GM19395 (cell line): ENCODE measurements at regions not wholly inside any gene's neighbourhood (a gene's known extent, or its start where the extent isn't known, plus 50 kb on each side); places are given as distances from the start of the nearest gene placed in this dataset.
A peak's percentile ranks its signal among the peaks of the same experiment; 100 is the strongest.
"Not testable (repeated sequence)": the region's sequence is repeated elsewhere in the genome, so short reads cannot be mapped to it uniquely, and the experiment has no call there.

Experiments used
- ATAC-seq: cut with Tn5 transposase; IDR thresholded peaks from one replicate; pipeline ENCODE4 v1.9.1; 2021; ENCODE audit warnings: mild to moderate bottlenecking, moderate library complexity; ENCODE audit not compliant: unreplicated experiment

GRCh38 chr5:162931501-162931900, 505.9 kb upstream of the CCNG1 start:
- no peak for ATAC-seq

GRCh38 chr5:162939991-162940390, 497.4 kb upstream of the CCNG1 start:
- no peak for ATAC-seq

DNA sequence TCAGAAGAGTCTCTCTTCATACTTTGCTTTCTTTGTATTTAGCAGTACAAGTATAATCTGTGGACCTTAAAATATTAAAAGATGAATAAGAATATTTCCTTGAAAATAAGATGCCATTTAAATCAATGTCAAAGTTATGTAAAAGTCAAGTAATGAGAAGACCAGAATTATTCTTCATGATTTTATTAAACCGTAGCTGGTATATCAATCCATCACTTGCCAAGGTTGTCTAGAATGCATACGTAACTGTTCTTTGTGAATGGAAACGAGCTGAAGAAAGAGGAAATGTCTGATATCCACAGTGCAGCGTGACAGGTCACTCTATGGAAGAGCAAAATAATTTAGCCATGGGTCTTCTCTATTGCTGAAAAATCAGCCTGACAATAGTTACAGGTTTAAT, 488.7 kb upstream of the CCNG1 start:
- no peak for ATAC-seq

- ATAC-seq, result no peak
Observed at GRCh38 chr5:162956570-162956969, 480.8 kb upstream of the CCNG1 start.

- ATAC-seq, result not testable (repeated sequence)
Observed at GRCh38 chr5:162964144-162964543, 473.3 kb upstream of the CCNG1 start.

GRCh38 chr5:162990063-162990462, 447.3 kb upstream of the CCNG1 start:
- no peak for ATAC-seq

GRCh38 chr5:162990856-162991497, 446.4 kb upstream of the CCNG1 start:
- ATAC-seq, result peak; percentile 84

DNA sequence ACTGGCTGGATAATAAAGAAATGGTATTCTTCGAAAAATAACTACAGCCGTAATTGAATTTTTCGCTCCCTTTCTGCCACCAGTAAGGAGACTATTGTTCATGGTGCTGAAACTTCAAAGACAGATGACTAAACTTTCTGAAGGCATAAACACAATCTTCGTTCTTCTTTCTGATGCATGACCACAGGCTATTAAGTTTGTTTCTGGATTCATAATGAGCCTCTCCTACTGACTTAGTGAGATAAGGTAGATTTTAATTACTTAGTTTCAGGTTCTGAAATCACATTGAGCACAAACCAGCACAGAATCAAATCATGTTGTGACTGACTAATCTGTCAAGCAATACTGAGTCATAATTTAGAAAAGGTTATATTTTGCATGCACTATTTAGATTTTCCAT, 441.8 kb upstream of the CCNG1 start:
- ATAC-seq, result no peak

GRCh38 chr5:162996053-162996452, 441.3 kb upstream of the CCNG1 start:
- ATAC-seq, result no peak

DNA sequence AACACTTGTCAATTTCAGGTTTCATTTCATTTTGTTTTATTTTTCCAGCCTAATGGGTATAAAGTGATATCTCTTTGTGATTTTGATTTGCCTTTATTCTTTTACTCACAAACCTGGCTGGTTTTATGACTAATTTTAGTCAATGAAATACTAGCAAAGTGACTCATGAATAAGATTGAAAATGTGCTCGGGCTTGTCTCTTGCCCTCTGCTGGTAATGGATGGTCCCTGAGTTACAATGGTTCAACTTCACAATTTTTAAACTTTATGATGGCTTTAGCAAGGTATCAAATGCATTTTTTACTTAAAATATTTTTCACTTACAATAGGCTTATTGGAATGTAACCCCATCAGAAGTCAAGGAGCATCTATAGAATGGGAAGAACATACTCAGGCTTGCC, 431.4 kb upstream of the CCNG1 start:
- no peak for ATAC-seq

- ATAC-seq, result no peak
Observed at GRCh38 chr5:163022582-163023128, 414.7 kb upstream of the CCNG1 start.

DNA sequence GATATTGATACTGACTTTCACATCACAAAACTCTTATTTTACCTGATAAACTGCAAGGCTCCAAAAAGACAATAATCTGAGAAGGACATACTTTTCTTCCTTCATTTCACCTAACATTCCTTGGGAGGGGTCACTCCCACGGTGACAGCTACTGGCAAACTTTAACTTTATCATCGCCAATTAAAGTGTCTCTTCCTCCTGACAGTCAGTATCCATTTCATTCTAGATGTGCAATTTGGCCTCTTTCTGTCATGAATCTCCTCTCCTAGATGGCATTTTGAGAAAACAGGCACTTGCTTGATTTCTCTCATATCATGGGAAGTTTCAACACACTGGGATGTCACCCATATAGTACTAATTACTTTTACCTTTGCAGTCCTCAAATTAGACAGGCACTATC, 413.5 kb upstream of the CCNG1 start:
- no peak for ATAC-seq

DNA sequence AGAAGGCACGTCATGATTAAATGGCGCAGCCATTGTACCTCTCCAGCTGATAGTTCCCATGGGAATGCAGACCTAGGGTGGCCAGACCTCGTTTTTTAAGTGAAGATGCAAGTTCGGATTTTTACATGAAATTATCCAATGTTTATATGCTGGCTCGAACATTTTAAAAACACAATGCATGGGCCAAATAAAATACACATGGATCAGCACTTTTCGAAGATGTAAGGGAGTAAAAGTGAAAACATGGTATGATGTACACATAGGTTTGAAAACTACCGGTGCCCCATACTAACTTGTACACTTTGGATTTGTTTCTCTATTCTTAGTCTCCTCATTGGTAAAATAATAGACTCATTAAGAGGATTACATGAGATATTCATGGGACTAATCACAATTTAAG, 412.5 kb upstream of the CCNG1 start:
- ATAC-seq, result no peak

- no peak for ATAC-seq
Observed at GRCh38 chr5:163033656-163034055, 403.7 kb upstream of the CCNG1 start.

DNA sequence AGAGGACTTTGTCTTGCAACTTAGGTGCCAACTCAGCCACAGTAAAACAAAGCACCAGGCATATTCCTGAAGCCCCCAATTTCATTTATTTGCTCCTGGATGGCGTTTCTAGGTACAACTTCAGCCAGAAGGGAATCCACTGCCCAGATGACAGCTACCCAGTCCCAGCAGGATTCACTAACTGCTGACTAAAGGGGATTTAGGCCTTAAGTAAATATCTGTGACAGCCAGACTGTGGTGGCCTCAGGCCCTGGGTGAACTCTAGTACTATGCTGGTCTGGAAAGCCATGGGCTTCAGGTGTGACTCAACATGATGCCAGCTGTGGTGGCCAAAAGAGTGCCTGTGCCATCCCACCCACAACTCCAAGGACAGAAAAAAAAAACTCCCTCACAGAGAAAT, 396.1 kb upstream of the CCNG1 start:
- no peak for ATAC-seq

DNA sequence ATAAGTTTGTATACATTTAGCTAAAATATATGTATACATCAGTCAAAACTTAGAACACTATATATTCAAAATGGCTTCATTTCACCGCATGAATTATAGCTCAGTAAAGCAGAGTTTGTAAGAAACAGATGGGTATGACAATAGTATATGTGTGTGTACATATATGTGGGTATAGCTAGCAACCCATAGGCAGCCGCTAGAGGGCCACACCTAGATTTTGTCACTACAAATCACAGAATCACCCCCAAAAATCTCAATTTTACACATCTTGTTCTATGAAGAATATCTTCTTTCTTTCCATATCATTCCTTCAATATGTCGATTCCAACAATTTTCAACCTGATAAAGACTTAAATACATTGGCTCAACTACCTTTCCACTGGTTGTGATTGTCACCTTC, 357.8 kb upstream of the CCNG1 start:
- peak; percentile 71 for ATAC-seq

DNA sequence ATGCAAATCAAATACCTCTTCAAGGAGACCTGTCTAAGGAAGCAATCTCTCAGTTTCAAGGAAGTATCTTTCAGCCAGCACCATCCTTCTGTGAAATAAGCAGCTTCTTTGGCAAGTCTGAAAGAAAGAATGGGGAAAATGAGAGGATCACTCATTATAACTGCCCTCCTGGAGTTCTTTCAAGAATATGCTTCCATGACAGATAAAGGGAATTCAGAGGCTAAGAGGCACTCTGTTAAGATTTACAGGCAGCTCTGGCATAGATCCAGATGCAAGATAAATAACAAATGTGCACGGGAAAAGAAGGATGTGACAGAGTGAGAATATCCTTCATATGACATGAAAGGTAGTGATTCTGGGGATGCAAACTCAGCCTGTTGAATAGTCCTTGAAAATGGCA, 348.2 kb upstream of the CCNG1 start:
- no peak for ATAC-seq

GRCh38 chr5:163089926-163090325, 347.5 kb upstream of the CCNG1 start:
- no peak for ATAC-seq

DNA sequence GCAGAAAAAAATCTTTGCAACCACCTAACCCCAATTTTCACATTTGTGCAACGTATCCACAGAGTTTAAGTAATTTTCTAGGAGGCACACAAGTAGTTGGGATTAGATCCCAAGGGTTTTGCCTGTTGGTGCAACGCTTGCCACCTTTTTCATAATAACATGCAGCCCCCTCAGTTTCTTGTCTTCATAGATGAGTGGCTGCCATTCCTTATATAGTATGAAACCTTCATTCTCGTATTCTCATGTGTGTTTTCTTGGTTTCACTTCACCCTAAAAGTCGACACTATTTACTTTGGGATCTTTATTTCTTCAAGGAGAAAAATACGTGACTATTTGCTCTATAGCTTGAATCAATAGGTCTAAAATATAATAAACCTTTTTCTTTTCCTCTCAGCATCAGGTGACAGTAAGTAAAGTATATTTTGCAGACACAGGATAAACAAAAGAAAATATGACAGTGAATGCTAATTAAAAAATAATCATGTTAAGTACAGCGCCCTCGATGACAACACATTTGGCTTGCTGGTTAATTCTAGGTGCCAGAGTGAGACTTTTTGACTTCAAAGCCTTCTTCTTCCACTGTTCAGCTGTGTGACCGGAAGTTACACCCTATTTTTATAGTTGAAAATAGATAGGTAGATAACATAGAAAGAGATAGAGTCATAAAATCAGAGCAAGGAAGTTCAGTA, 342.8 kb upstream of the CCNG1 start:
- peak; percentile 97 for ATAC-seq

GRCh38 chr5:163104464-163104863, 332.9 kb upstream of the CCNG1 start:
- ATAC-seq, result no peak

GRCh38 chr5:163105456-163105855, 331.9 kb upstream of the CCNG1 start:
- ATAC-seq, result no peak

DNA sequence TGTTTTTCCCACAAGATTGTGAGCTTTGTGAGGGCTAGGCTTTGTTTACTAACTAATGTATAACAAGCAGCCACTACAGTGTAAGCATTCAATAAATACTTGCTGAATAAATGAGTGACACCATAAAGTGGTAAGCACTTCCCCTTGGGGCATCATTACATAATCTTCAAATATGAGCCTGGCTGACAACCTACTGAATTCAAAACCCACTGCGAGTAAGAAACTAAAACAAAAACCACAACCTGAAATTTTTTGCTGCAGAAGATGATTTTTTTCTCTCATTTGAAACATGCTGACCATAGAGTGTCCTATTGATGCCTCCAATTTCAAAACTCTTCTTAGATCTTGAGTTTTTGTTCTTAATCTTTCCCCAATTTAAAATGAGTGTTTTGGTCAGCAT, 331.3 kb upstream of the CCNG1 start:
- ATAC-seq, result peak; percentile 64

GRCh38 chr5:163108351-163108750, 329.0 kb upstream of the CCNG1 start:
- ATAC-seq, result no peak
